ENCODE measurements at regions not wholly inside any gene's neighbourhood (a gene's known extent, or its start where the extent isn't known, plus 50 kb on each side); places are given as distances from the start of the nearest gene placed in this dataset.

DNA sequence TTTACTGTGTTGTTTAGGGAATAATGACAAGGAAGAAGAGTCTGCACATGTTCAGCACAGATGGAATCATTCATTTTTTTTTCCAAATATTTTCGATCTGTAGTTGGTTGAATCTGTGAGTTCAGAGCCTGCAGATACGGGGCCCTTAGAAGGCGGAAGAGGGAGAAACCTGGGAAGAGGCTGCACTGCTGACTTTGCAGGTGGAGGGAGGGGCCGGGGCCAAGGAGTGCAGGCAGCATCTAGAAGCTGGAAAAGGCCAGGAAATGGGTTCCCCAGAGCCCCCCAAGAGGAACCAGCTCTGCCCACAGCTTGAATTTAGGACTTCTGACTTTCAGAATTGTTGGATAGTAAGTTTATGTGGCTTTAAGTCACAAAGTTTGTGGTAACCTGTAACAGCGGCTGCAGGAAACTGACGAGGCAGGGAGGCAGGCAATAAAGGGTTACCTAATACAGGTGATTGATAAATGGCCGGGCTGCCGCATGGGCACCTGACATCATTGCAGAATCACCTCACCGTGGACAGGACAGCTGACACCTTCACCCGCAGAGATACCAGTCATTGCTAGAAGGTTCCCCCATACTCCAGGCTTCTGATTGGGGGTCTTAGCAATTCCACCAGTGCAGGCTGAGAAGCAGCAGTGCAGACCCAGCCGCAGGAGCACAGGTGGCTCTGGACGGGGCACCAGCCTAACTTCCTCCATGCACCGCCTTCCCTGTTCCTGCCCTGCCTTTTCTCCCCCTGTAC lies 181.3 kb downstream of the IRF8 start:
- FAIRE-seq (no peak), DNase-seq (ENCODE audit: insufficient read length) (no peak)
- TF ChIP-seq POLR2AphosphoS5 (IDR thresholded peaks at IDR 0.05; ENCODE audit: low read depth, low read length) (no peak), TAF1 (IDR thresholded peaks at IDR 0.05; ENCODE audit: borderline replicate concordance, low read depth, low read length) (no peak), POLR2A (IDR thresholded peaks at IDR 0.05; ENCODE audit: low read depth, low read length) (no peak)

DNA sequence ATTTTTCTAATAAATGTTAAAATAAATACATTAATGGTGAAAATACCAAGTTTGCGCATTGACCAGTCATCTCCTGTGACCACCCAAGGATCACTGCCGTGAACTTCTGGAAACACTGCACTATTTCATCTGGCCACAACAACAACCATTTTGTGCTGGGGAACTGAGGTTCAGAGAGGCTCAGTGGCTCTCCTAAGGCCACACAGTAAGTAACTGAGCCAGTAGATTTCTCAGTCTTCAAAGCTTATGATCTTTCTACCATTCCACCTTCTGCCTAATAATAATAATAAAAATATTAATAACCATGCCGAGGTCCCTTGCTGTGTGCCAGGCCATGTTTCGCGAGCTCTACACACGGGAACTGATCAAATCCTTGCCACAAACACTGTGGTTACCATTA lies 182.0 kb downstream of the IRF8 start:
- no peak for FAIRE-seq
- TF ChIP-seq POLR2AphosphoS5 (IDR thresholded peaks at IDR 0.05; ENCODE audit: low read depth, low read length): no peak
- TF ChIP-seq TAF1 (IDR thresholded peaks at IDR 0.05; ENCODE audit: borderline replicate concordance, low read depth, low read length): no peak
- no peak for TF ChIP-seq POLR2A (IDR thresholded peaks at IDR 0.05; ENCODE audit: low read depth, low read length)
- no peak for DNase-seq (ENCODE audit: insufficient read length)

DNA sequence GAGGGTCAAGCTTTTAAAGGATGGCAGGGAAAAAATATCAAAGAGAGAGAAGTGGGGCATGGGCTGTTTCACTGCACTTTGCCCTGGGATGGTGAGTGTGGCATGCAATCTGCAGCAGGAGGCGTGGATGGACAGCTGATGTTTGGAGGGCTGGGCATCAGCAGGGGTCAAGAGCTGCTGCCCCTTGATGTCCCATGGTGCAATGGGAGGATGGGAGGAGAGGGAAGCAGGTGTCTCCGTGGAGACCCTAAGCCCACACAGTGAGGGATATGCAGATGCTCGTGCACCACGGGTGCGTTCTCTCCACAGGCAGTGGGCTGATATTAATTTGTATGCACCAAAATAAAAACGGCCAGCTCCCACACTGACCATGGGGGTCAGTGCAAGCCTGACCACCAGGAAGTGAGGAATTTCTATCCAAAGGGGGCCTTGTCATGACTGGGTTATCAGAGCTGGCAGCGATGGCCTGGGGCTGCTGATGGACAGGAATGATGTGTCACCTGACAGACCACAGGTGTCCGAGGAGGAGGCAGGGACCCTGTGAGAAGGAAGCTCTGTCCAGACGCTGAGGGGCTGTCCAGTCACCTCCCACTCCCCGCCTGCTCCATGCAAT lies 183.6 kb downstream of the IRF8 start:
- no peak for DNase-seq (ENCODE audit: insufficient read length)
- no peak for TF ChIP-seq POLR2A (IDR thresholded peaks at IDR 0.05; ENCODE audit: low read depth, low read length)
- TF ChIP-seq POLR2AphosphoS5 (IDR thresholded peaks at IDR 0.05; ENCODE audit: low read depth, low read length): no peak
- TF ChIP-seq TAF1 (IDR thresholded peaks at IDR 0.05; ENCODE audit: borderline replicate concordance, low read depth, low read length): no peak
- no peak for FAIRE-seq

DNA sequence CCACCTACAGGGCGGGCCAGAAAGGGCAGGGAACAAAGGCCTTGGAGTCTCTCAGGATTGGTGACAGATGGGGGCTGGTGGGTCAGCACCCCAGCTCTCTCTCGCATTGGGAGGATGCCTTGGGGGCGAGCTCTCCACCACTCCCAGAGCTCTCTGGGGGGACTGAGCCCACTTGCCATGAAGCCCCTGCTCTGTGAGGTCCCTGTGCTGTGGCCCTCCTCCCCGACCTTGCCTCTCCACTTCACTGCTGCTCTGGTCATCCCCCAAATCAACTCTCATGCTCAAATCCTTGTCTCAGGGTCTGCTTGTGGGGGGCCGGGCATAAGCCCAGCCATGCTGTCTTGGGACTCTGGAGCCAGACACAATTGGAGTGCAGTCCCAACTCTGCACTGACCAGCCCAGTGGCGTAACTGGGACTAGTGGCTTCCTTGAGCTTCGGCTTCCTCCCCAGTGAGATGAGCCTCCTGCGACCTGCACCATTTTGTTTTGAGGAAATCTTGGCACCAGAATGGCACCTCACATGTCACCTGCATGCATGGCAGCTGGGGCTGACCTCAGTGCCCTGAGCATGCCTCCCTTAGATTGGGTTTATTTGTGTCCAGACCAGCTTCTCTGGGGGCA lies 184.5 kb downstream of the IRF8 start:
- TF ChIP-seq POLR2AphosphoS5 (IDR thresholded peaks at IDR 0.05; ENCODE audit: low read depth, low read length) (no peak), TAF1 (IDR thresholded peaks at IDR 0.05; ENCODE audit: borderline replicate concordance, low read depth, low read length) (no peak), POLR2A (IDR thresholded peaks at IDR 0.05; ENCODE audit: low read depth, low read length) (no peak)

DNA sequence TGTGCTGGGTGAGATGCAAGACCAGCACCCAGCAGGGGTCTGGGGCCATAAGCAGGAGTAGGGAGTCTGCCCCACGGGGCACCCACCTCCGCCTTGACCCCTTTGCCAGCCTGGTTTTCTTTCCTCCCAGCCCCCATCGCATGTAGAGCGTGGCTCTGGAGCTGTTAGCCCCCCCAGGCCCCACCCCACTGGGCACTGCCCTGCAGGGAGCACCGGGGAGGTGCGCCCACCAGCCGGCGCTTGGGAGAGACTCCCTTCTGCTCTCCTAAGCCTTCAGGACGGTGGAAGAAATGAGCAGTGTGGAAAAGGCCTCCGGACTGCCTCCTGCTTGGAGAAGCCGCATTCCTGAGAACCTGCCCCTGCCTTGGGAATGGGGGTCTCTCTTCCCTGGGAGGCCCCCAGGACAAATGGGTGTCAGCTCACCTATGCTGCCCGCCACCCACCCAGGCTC lies 186.2 kb downstream of the IRF8 start:
- DNase-seq (ENCODE audit: insufficient read length) (no peak), FAIRE-seq (no peak)
- TF ChIP-seq TAF1 (IDR thresholded peaks at IDR 0.05; ENCODE audit: borderline replicate concordance, low read depth, low read length): no peak
- TF ChIP-seq POLR2AphosphoS5 (IDR thresholded peaks at IDR 0.05; ENCODE audit: low read depth, low read length): no peak
- TF ChIP-seq POLR2A (IDR thresholded peaks at IDR 0.05; ENCODE audit: low read depth, low read length): no peak

More for the DNA sequence above, 184.5 kb downstream of the IRF8 start:
- FAIRE-seq (no peak), DNase-seq (ENCODE audit: insufficient read length) (no peak)

DNA sequence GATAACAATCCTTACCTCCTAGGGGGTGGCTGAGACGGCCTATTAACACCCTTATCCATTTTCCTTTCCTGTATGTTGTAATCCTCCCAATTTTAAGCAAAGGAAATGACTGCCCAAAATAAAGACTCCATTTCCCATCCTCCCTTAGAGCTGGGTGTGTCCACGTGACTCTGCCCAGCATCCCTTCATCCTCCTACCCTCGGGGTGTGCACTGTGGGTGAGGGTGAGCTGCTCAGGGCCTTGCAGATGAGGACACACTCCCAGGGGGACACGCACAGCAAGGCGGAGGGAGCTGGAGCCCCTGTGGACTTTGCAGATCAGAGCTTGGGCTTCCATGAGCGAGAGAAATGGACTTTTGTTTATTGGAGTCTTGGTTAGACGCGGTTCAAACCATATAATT lies 186.8 kb downstream of the IRF8 start:
- FAIRE-seq: no peak
- DNase-seq (ENCODE audit: insufficient read length): no peak
- TF ChIP-seq TAF1 (IDR thresholded peaks at IDR 0.05; ENCODE audit: borderline replicate concordance, low read depth, low read length) (no peak), POLR2AphosphoS5 (IDR thresholded peaks at IDR 0.05; ENCODE audit: low read depth, low read length) (no peak), POLR2A (IDR thresholded peaks at IDR 0.05; ENCODE audit: low read depth, low read length) (no peak)

DNA sequence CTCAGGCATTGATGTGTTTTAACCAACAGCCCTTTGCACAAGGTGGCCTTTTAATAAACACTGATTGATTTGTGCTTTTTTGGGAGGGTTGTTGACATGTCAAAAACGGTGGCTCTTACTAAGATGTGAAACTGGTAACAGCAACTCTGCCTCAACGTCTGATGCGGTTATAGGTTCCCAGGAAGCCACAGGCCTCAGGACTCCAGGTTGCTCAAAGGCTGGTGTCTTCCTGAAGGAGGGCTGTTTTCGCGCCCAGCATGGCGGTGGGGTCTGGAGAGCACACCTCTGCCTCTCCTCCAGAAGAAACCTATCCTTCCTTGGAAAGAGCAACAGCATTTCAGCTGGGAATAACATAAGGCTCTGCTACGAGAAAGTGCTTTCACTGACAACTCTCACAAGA lies 187.5 kb downstream of the IRF8 start:
- DNase-seq (ENCODE audit: insufficient read length): no peak
- TF ChIP-seq POLR2AphosphoS5 (IDR thresholded peaks at IDR 0.05; ENCODE audit: low read depth, low read length) (no peak), POLR2A (IDR thresholded peaks at IDR 0.05; ENCODE audit: low read depth, low read length) (no peak), TAF1 (IDR thresholded peaks at IDR 0.05; ENCODE audit: borderline replicate concordance, low read depth, low read length) (no peak)
- FAIRE-seq: no peak

DNA sequence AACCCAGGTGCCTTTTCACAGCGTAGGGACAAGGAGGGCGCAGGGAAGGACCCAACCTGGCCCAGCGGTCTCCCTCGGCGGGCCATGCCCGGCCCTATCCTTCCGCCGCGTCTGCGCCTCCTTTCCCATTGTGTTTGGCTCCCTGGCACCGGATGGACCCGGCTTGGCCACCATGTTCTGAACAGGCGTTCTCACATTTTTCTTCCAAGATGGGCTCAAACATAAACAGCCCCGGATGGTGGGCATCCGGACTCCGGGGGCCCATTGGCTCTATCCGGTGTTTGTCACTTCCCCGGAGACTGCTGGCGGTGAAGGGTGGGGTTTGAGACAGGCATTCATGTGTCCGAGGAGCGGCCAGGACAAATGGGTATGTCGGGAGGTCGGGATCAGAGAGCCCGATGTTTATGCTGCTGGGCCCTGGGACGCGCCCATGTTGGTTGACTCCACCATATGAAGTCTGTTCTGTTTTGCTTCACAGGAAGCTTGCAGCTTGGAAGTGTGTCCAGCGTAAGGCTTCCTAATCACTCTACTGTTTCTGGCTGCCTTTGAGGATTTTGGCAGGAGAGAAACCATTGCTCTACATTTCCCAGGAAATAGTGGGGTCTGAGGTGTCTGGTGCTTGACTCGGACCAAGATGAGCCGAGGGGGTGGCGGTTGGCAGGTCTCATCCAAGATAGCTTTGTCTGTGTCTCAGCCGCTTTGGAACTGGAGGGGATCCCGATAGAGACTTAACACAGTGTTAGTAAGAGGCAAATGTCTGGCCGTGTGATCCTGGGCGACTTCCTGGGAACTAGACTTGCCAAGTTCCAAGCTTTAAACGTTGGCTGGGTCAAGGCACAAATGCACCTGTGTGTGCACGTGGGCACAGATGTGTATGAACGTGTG lies 188.3 kb downstream of the IRF8 start:
- no peak for FAIRE-seq
- DNase-seq (ENCODE audit: insufficient read length): no peak
- TF ChIP-seq POLR2A (IDR thresholded peaks at IDR 0.05; ENCODE audit: low read depth, low read length): no peak
- TF ChIP-seq TAF1 (IDR thresholded peaks at IDR 0.05; ENCODE audit: borderline replicate concordance, low read depth, low read length): no peak
- no peak for TF ChIP-seq POLR2AphosphoS5 (IDR thresholded peaks at IDR 0.05; ENCODE audit: low read depth, low read length)

DNA sequence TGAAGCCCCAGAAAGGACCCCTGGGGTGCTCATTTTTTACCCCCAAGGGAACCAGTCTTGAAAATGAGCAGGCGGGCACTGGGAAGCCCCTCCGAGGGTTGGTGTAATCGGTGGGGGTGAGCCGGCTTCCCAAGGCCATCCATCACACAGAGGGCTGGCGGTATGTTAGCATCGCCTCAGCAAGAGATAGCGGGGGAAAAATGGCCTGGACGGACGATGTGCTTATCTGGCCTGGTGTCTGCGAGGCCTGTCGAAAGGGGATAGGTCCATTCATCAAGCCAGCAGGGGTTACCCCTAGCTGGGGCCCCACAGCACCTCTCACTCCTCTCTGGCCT lies 188.9 kb downstream of the IRF8 start:
- FAIRE-seq (no peak), DNase-seq (ENCODE audit: insufficient read length) (no peak)
- TF ChIP-seq POLR2AphosphoS5 (IDR thresholded peaks at IDR 0.05; ENCODE audit: low read depth, low read length) (no peak), POLR2A (IDR thresholded peaks at IDR 0.05; ENCODE audit: low read depth, low read length) (no peak), TAF1 (IDR thresholded peaks at IDR 0.05; ENCODE audit: borderline replicate concordance, low read depth, low read length) (no peak)

DNA sequence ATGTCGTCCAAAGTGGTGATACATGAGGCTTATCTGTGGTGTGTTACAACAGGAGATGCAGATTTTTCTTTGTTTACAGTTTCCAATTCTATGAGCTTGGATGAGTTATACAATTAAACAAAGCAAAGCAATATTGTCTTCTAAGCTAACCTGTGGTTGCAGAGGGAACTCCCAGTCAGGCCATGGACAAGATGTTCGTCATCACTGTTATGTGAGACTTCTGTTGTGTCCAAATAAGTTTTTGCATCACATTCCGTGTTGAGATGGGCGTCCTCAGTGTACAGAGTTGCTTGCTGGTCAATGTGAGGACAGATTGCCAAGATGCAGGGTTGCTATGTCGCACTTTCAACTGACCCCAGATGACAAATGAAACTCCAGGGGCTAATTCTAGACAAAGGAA lies 189.3 kb downstream of the IRF8 start:
- FAIRE-seq (no peak), DNase-seq (ENCODE audit: insufficient read length) (no peak)
- TF ChIP-seq POLR2A (IDR thresholded peaks at IDR 0.05; ENCODE audit: low read depth, low read length) (no peak), POLR2AphosphoS5 (IDR thresholded peaks at IDR 0.05; ENCODE audit: low read depth, low read length) (no peak), TAF1 (IDR thresholded peaks at IDR 0.05; ENCODE audit: borderline replicate concordance, low read depth, low read length) (no peak)

DNA sequence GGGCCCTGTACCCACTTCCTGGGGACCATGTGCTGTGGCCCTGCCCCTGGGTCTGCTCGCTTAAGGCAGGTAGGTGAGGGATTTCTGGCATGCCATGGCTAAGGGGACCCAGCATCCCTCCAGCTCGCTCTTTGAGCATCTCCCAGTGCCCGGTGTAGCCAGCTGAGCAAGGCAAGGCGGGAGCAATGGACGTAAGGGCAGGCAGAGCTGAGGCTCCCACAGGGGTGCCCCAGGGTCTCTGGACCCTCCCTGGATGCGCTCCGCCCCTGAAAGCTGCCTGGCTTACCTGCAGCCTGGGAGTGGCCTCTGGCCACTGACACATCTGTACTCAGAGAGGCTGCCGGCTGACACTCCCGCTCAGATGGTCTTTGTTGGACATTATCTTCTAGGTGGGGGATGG lies 189.9 kb downstream of the IRF8 start:
- no peak for FAIRE-seq
- DNase-seq (ENCODE audit: insufficient read length): no peak
- TF ChIP-seq TAF1 (IDR thresholded peaks at IDR 0.05; ENCODE audit: borderline replicate concordance, low read depth, low read length): no peak
- no peak for TF ChIP-seq POLR2AphosphoS5 (IDR thresholded peaks at IDR 0.05; ENCODE audit: low read depth, low read length)
- no peak for TF ChIP-seq POLR2A (IDR thresholded peaks at IDR 0.05; ENCODE audit: low read depth, low read length)
